ENCODE measurements at regions not wholly inside any gene's neighbourhood (a gene's known extent, or its start where the extent isn't known, plus 50 kb on each side); places are given as distances from the start of the nearest gene placed in this dataset.

DNA sequence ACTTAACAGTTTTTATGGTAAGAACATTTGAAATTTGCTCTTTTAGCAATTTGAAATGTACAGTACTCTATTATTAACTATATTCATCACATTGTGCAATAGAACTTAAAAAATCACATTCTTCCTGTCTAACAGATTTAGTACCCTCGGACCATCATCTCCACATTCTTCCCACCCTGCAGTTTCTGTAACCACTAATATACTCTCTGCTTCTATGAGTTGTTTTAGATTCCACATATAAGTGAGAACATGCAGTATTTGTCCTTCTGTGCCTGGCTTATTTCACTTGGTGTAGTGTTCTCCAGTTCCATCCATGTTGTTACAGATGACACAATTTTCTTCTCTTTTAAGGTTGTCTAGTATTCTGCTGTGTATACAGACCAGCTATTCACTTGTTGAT, 88.9 kb upstream of the SEC61G start:
- DNase-seq (ENCODE audit: low spot score in 2 of 2), result no peak
- TF ChIP-seq EP300 (IDR thresholded peaks at IDR 0.05), result no peak
- no peak for TF ChIP-seq POLR2AphosphoS5 (IDR thresholded peaks at IDR 0.05)
- no peak for TF ChIP-seq POLR2A (IDR thresholded peaks at IDR 0.05)
- TF ChIP-seq, protein P1, sequence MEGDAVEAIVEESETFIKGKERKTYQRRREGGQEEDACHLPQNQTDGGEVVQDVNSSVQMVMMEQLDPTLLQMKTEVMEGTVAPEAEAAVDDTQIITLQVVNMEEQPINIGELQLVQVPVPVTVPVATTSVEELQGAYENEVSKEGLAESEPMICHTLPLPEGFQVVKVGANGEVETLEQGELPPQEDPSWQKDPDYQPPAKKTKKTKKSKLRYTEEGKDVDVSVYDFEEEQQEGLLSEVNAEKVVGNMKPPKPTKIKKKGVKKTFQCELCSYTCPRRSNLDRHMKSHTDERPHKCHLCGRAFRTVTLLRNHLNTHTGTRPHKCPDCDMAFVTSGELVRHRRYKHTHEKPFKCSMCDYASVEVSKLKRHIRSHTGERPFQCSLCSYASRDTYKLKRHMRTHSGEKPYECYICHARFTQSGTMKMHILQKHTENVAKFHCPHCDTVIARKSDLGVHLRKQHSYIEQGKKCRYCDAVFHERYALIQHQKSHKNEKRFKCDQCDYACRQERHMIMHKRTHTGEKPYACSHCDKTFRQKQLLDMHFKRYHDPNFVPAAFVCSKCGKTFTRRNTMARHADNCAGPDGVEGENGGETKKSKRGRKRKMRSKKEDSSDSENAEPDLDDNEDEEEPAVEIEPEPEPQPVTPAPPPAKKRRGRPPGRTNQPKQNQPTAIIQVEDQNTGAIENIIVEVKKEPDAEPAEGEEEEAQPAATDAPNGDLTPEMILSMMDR (IDR thresholded peaks at IDR 0.05), result no peak
- 78% methylated on average over 1 of the region's 1 CpG for WGBS

DNA sequence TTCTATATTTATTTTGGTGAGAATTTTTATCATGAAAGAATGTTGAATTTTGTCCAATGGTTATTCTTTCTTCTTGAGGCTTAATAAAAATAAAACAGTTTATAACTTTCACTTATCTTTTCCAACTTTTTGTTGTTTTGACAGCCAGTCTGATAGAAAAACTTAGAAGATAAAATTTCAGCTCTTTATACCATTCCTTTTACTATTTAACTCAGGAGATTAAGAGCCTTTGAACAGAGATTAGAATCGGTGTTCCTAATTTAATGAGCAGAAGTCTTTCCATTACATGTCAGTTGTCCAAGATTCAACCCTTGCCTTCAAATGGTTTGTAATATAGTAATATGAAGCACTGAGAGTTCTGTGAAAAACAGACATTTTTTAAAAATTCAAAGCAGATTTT, 97.8 kb upstream of the SEC61G start:
- H3K36me3 ChIP-seq, result no peaks in the 10 kb centered on the region
- no peaks in the 10 kb centered on the region for H3K9me3 ChIP-seq
- no peak for DNase-seq (ENCODE audit: low spot score in 2 of 2)
- no peak for TF ChIP-seq POLR2AphosphoS5 (IDR thresholded peaks at IDR 0.05)
- TF ChIP-seq, protein P1 (IDR thresholded peaks at IDR 0.05), result no peak
- no peak for TF ChIP-seq POLR2A (IDR thresholded peaks at IDR 0.05)
- TF ChIP-seq EP300 (IDR thresholded peaks at IDR 0.05), result no peak
- H3K27ac ChIP-seq, result no peak overlapping the region
- peaks cover 5% of the 10 kb centered on the region for H3K4me1 ChIP-seq
- 34% methylated on average over 1 of the region's 1 CpG for WGBS
- no peak overlapping the region for H3K4me3 ChIP-seq
- no peaks in the 10 kb centered on the region for H3K27me3 ChIP-seq

More for the DNA sequence above, 88.9 kb upstream of the SEC61G start:
- H3K4me1 ChIP-seq, result no peaks in the 10 kb centered on the region
- no peak overlapping the region for H3K27ac ChIP-seq
- H3K36me3 ChIP-seq, result no peaks in the 10 kb centered on the region
- no peak overlapping the region for H3K4me3 ChIP-seq
- H3K27me3 ChIP-seq, result no peaks in the 10 kb centered on the region
- H3K9me3 ChIP-seq, result peaks cover 5% of the 10 kb centered on the region

DNA sequence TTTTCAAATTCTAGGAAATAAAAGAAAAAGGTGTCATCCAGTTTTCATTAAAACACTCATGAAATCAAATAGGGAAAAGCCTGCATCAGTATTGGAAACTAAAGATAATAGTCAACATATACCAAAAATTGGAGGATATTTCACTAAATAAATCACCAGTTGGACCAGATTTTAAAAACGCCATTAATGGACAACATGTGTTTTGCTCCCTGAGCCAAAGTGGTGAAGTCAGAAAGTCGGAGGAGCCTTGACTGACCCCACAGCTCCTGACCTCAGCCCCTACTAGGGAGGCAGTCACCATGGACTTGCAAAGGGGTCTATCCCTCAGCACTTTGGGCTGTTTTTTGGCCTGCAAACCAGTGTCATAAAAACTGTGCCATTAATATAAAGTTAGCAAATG, 98.3 kb upstream of the SEC61G start:
- Histone ChIP-seq H3K4me3 (no peak overlapping the region), H3K27ac (no peak overlapping the region), H3K36me3 (no peaks in the 10 kb centered on the region), H3K27me3 (no peaks in the 10 kb centered on the region), H3K4me1 (peaks cover 5% of the 10 kb centered on the region), H3K9me3 (no peaks in the 10 kb centered on the region)
- no peak for DNase-seq (ENCODE audit: low spot score in 2 of 2)
- 59% methylated on average over 2 of the region's 2 CpGs for WGBS
- TF ChIP-seq, protein P1 (IDR thresholded peaks at IDR 0.05), result no peak
- TF ChIP-seq EP300 (IDR thresholded peaks at IDR 0.05) (no peak), POLR2A (IDR thresholded peaks at IDR 0.05) (no peak), POLR2AphosphoS5 (IDR thresholded peaks at IDR 0.05) (no peak)

DNA sequence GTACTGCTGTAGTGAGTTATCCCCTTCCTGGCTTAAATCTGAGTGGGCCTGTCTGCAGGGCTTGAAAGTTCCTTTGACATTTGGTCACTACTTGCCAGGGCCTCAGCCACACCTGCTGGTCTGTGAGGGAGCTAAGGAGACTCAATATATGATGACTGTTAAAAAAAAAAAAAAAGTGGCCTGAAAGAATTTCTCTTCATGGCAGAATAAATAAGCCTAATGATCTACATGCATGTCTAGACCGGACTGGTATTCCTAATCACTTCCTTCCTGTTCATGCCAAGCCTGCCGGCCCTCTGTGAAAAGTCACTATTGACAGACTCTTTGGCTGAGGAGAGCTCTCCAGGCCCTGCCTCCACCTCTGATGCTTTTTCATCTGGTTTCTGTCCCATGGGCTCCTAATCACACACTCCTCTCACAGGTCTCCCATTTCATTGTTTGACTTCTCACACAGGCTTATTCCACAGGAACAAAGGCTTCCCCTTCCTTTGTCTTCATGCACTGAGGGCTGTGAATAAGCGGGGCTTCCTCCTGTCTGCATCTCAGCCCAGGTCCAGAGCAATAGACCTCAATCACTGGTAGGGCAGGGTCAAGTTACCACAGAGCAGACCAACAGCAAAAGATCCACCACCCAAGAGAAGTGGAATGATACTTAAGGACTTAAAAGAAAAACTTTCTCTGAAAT, 99.1 kb upstream of the SEC61G start:
- no peak for DNase-seq (ENCODE audit: low spot score in 2 of 2)
- H3K27me3 ChIP-seq, result no peaks in the 10 kb centered on the region
- H3K9me3 ChIP-seq, result no peaks in the 10 kb centered on the region
- 37% methylated on average over 3 of the region's 3 CpGs for WGBS
- H3K4me3 ChIP-seq, result no peak overlapping the region
- no peak overlapping the region for H3K27ac ChIP-seq
- peaks cover 5% of the 10 kb centered on the region for H3K4me1 ChIP-seq
- TF ChIP-seq POLR2AphosphoS5 (IDR thresholded peaks at IDR 0.05) (no peak), EP300 (IDR thresholded peaks at IDR 0.05) (no peak), POLR2A (IDR thresholded peaks at IDR 0.05) (no peak)
- TF ChIP-seq, protein P1 (IDR thresholded peaks at IDR 0.05), result no peak
- no peaks in the 10 kb centered on the region for H3K36me3 ChIP-seq

DNA sequence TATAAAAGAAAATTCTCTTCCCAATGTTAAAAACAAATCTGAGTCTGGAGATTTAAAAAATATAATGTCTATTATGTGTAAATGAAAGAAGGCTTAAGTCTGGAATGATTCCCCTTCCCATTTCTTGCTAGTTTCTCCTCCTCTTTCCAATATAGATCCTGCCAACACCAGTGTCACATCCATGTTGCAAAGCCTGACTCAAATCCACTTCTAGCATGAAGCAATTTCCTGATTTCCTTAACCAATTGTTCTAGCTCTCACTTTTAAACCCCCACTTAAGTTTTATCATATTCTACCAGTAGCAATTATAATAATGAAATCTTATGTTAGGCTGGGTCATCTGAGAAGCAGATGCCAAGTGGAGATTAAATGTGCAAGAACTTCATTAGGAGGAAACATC, 100.1 kb upstream of the SEC61G start:
- Histone ChIP-seq H3K4me1 (peaks cover 5% of the 10 kb centered on the region), H3K9me3 (no peaks in the 10 kb centered on the region)

More for the DNA sequence above, 100.1 kb upstream of the SEC61G start:
- Histone ChIP-seq H3K4me3 (no peak overlapping the region), H3K36me3 (no peaks in the 10 kb centered on the region), H3K27me3 (no peaks in the 10 kb centered on the region), H3K27ac (no peak overlapping the region)
- TF ChIP-seq POLR2AphosphoS5 (IDR thresholded peaks at IDR 0.05) (no peak), EP300 (IDR thresholded peaks at IDR 0.05) (no peak), POLR2A (IDR thresholded peaks at IDR 0.05) (no peak)
- TF ChIP-seq, protein P1 (IDR thresholded peaks at IDR 0.05), result no peak
- no peak for DNase-seq (ENCODE audit: low spot score in 2 of 2)

Data from suprapubic skin (tissue), 4 donors.